ENCODE measurements at regions not wholly inside any gene's neighbourhood (a gene's known extent, or its start where the extent isn't known, plus 50 kb on each side); places are given as distances from the start of the nearest gene placed in this dataset.
"Not testable (repeated sequence)": the region's sequence is repeated elsewhere in the genome, so short reads cannot be mapped to it uniquely, and the experiment has no call there.

- TF ChIP-seq POLR2A (IDR thresholded peaks at IDR 0.05; ENCODE audit: low read length) (no peak), GATA1 (IDR thresholded peaks at IDR 0.05; ENCODE audit: low read depth, low read length) (no peak)
These were observed 144.2 kb downstream of the PDCD6IP start for GRCh38 chr3:33942483-33943150.

GRCh38 chr3:33943277-33943676, 144.8 kb downstream of the PDCD6IP start:
- DNase-seq, result no peak
- TF ChIP-seq POLR2A (IDR thresholded peaks at IDR 0.05; ENCODE audit: low read length) (no peak), GATA1 (IDR thresholded peaks at IDR 0.05; ENCODE audit: low read depth, low read length) (no peak)

More at GRCh38 chr3:33942483-33943150, 144.2 kb downstream of the PDCD6IP start:
- DNase-seq, result no peak

- not testable (repeated sequence) for DNase-seq
These were observed 148.2 kb downstream of the PDCD6IP start for GRCh38 chr3:33946612-33947011.

- DNase-seq, result no peak
- no peak for TF ChIP-seq GATA1 (IDR thresholded peaks at IDR 0.05; ENCODE audit: low read depth, low read length)
- no peak for TF ChIP-seq POLR2A (IDR thresholded peaks at IDR 0.05; ENCODE audit: low read length)
These were observed 149.1 kb downstream of the PDCD6IP start for GRCh38 chr3:33947272-33948195.

GRCh38 chr3:33949074-33949473, 150.6 kb downstream of the PDCD6IP start:
- TF ChIP-seq POLR2A (IDR thresholded peaks at IDR 0.05; ENCODE audit: low read length) (no peak), GATA1 (IDR thresholded peaks at IDR 0.05; ENCODE audit: low read depth, low read length) (no peak)

GRCh38 chr3:33954956-33955355, 156.5 kb downstream of the PDCD6IP start:
- peak; percentile 4 to 21 for DNase-seq
- TF ChIP-seq GATA1 (IDR thresholded peaks at IDR 0.05; ENCODE audit: low read depth, low read length), result no peak
- no peak for TF ChIP-seq POLR2A (IDR thresholded peaks at IDR 0.05; ENCODE audit: low read length)

More at GRCh38 chr3:33949074-33949473, 150.6 kb downstream of the PDCD6IP start:
- DNase-seq, result no peak

GRCh38 chr3:33956206-33956605, 157.8 kb downstream of the PDCD6IP start:
- TF ChIP-seq POLR2A (IDR thresholded peaks at IDR 0.05; ENCODE audit: low read length) (no peak), GATA1 (IDR thresholded peaks at IDR 0.05; ENCODE audit: low read depth, low read length) (no peak)

GRCh38 chr3:33956776-33957175, 158.3 kb downstream of the PDCD6IP start:
- no peak for TF ChIP-seq GATA1 (IDR thresholded peaks at IDR 0.05; ENCODE audit: low read depth, low read length)
- TF ChIP-seq POLR2A (IDR thresholded peaks at IDR 0.05; ENCODE audit: low read length), result no peak
- no peak for DNase-seq

More at GRCh38 chr3:33956206-33956605, 157.8 kb downstream of the PDCD6IP start:
- no peak for DNase-seq

- DNase-seq, result no peak
- TF ChIP-seq GATA1 (IDR thresholded peaks at IDR 0.05; ENCODE audit: low read depth, low read length) (no peak), POLR2A (IDR thresholded peaks at IDR 0.05; ENCODE audit: low read length) (no peak)
These were observed 158.7 kb downstream of the PDCD6IP start for GRCh38 chr3:33957176-33957575.

GRCh38 chr3:33958661-33959060, 160.2 kb downstream of the PDCD6IP start:
- no peak for DNase-seq
- TF ChIP-seq POLR2A (IDR thresholded peaks at IDR 0.05; ENCODE audit: low read length) (no peak), GATA1 (IDR thresholded peaks at IDR 0.05; ENCODE audit: low read depth, low read length) (no peak)

- TF ChIP-seq GATA1 (IDR thresholded peaks at IDR 0.05; ENCODE audit: low read depth, low read length) (no peak), POLR2A (IDR thresholded peaks at IDR 0.05; ENCODE audit: low read length) (no peak)
- no peak for DNase-seq
These were observed 164.0 kb downstream of the PDCD6IP start for GRCh38 chr3:33962396-33962795.

GRCh38 chr3:33970180-33970579, 171.8 kb downstream of the PDCD6IP start:
- DNase-seq, result not testable (repeated sequence)

- DNase-seq, result no peak
These were observed 172.6 kb downstream of the PDCD6IP start for GRCh38 chr3:33971055-33971454.

GRCh38 chr3:33975463-33975862, 177.0 kb downstream of the PDCD6IP start:
- TF ChIP-seq POLR2A (IDR thresholded peaks at IDR 0.05; ENCODE audit: low read length), result no peak
- TF ChIP-seq GATA1 (IDR thresholded peaks at IDR 0.05; ENCODE audit: low read depth, low read length), result no peak
- no peak for DNase-seq

More at GRCh38 chr3:33971055-33971454, 172.6 kb downstream of the PDCD6IP start:
- no peak for TF ChIP-seq GATA1 (IDR thresholded peaks at IDR 0.05; ENCODE audit: low read depth, low read length)

GRCh38 chr3:33977227-33977626, 178.8 kb downstream of the PDCD6IP start:
- no peak for DNase-seq
- TF ChIP-seq GATA1 (IDR thresholded peaks at IDR 0.05; ENCODE audit: low read depth, low read length) (no peak), POLR2A (IDR thresholded peaks at IDR 0.05; ENCODE audit: low read length) (no peak)
